Choroid plexus epithelial cell (primary cell): ENCODE measurements at regions not wholly inside any gene's neighbourhood (a gene's known extent, or its start where the extent isn't known, plus 50 kb on each side); places are given as distances from the start of the nearest gene placed in this dataset.

Source experiments
- DNase-seq: peaks from one replicate; pipeline ENCODE4 v3.0.0-alpha.2; 2010; ENCODE audit warnings: low read depth
- H3K4me3 ChIP-seq: 2 replicates; pipeline ENCODE4 v1.5.1; 2011; ENCODE audit warnings: low read depth, mild to moderate bottlenecking, control low read depth, low read length, moderate library complexity
- TF ChIP-seq, protein P1 (sequence below): conservative IDR thresholded peaks from 2 replicates; pipeline ENCODE4 v1.5.1; 2011; ENCODE audit warnings: low read depth, mild to moderate bottlenecking, control low read depth, inconsistent platforms, low read length, moderate library complexity

DNA sequence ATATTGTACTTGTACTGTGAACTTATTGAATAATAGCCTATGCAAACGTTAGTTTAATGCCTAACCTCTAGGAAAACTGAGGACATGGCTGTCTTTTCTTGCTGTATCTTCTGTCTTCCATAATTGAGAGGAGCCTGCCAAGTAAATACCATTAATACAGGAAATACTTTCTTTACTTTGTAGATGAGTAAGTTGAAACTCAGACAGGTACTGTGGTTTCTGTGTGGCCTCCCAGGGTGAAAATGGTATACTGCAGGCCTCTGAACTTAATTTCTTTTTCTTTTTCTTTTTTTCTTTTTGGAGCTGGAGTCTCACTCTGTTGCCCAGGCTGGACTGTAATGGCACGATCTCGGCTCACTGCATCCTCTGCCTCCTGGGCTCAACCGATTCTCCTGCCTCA lies 208.8 kb upstream of the ADGRL4 start:
- DNase-seq, result peak; percentile 6
- TF ChIP-seq, protein P1, sequence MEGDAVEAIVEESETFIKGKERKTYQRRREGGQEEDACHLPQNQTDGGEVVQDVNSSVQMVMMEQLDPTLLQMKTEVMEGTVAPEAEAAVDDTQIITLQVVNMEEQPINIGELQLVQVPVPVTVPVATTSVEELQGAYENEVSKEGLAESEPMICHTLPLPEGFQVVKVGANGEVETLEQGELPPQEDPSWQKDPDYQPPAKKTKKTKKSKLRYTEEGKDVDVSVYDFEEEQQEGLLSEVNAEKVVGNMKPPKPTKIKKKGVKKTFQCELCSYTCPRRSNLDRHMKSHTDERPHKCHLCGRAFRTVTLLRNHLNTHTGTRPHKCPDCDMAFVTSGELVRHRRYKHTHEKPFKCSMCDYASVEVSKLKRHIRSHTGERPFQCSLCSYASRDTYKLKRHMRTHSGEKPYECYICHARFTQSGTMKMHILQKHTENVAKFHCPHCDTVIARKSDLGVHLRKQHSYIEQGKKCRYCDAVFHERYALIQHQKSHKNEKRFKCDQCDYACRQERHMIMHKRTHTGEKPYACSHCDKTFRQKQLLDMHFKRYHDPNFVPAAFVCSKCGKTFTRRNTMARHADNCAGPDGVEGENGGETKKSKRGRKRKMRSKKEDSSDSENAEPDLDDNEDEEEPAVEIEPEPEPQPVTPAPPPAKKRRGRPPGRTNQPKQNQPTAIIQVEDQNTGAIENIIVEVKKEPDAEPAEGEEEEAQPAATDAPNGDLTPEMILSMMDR, result no peak
- H3K4me3 ChIP-seq, result no peak overlapping the region

- TF ChIP-seq, protein P1, result no peak
- no peak overlapping the region for H3K4me3 ChIP-seq
- no peak for DNase-seq
Observed at GRCh38 chr1:79207786-79208185, 201.3 kb upstream of the ADGRL4 start.

DNA sequence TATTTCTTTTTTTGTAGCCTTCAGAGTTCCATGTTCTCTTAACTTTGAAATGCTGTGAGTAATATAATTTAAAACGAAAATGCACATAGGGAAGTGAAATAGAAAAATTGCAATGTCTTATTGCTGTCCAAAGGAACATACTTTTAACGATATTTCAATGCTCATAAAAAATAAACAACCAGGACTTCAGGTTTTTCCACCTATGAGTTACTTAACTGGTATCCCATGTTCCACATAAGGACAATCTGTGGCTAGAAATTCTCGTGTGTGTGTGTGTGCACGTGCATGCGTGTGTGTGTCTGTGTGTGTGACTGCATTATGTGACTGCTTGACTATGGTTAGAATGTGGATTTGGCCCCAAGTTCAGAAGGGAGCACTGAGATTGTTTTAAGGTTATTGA lies 200.8 kb upstream of the ADGRL4 start:
- no peak overlapping the region for H3K4me3 ChIP-seq
- no peak for DNase-seq
- TF ChIP-seq, protein P1, result no peak

- H3K4me3 ChIP-seq, result no peak overlapping the region
- TF ChIP-seq, protein P1, result no peak
- no peak for DNase-seq
Observed at GRCh38 chr1:79204779-79205479, 198.4 kb upstream of the ADGRL4 start.

DNA sequence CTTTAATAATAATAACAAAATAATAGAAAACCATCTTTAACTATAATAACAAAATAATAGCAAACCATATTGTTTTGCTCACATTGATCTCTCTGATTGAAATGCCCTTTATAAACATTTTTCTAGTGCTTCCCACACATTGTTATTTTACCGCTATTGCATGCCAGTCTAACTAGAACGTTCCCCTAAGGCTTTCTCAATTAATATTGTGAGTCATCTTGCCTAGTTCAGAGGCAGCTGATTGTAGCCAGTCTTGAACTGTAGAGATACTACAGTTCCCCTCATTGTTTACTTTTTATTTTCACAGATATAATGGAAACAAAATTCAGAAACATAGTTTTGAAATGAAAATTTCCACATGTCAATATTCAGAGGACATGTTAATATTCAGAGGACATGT lies 192.3 kb upstream of the ADGRL4 start:
- no peak overlapping the region for H3K4me3 ChIP-seq
- TF ChIP-seq, protein P1, result no peak
- peak; percentile 70 for DNase-seq

DNA sequence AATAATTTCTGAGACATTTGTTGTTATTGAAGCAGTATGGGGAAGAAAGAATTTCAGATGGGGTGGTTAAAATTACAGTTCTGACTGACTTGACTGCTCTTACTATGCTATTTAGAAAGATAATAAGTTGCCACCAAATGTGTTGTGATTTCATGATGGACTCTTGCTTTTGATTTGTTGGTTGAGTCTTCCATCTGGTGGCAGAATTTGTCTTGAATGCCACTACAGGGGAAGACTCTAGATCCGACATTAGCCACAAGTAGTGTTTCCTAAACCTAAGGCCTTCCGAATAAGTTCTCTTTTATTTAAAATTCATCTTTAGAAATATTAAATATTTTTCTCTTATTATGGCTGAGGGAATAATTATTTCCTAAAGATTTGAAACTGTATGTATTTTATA lies 190.9 kb upstream of the ADGRL4 start:
- TF ChIP-seq, protein P1, result peak; percentile 59
- H3K4me3 ChIP-seq, result no peak overlapping the region
- DNase-seq, result peak; percentile 71

DNA sequence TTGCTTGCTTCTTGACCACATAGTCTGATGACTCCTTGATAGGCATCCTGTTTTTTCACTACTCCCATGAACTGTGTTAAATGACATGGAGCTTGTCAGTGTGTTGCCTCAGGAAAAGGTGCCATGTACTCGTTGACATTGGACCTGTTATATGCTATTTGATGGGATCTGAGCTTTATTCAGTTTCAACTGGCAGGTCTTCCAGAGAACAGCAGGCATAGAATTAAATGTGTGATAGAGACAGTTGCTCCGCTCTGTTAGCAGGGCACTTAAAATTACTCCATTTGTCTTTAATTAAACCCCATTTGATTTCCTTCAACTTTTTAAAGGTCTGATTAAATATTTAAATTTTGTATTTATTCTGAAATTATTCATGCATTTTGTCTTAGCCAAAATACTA lies 189.7 kb upstream of the ADGRL4 start:
- DNase-seq, result no peak
- TF ChIP-seq, protein P1, result no peak
- no peak overlapping the region for H3K4me3 ChIP-seq
